Nephron (organoid): ENCODE measurements at regions not wholly inside any gene's neighbourhood (a gene's known extent, or its start where the extent isn't known, plus 50 kb on each side); places are given as distances from the start of the nearest gene placed in this dataset.
"Not testable (repeated sequence)": the region's sequence is repeated elsewhere in the genome, so short reads cannot be mapped to it uniquely, and the experiment has no call there.

Source experiments
- H3K27ac Mint-ChIP-seq, 3 experiments: 2 replicates each; pipeline ENCODE4 v1.8.0; 2020; ENCODE audit warnings: mixed read lengths in 3 of 3, mild to moderate bottlenecking in 2 of 3, moderate library complexity in 1 of 3
- H3K27me3 Mint-ChIP-seq: 2 replicates; pipeline ENCODE4 v1.8.0; 2021; ENCODE audit warnings: low read depth, mild to moderate bottlenecking, moderate library complexity, mixed read lengths
- H3K36me3 Mint-ChIP-seq: 2 replicates; pipeline ENCODE4 v1.8.0; 2020; ENCODE audit warnings: low read depth, mixed read lengths
- H3K4me1 Mint-ChIP-seq: 2 replicates; pipeline ENCODE4 v1.8.0; 2020; ENCODE audit warnings: mixed read lengths
- H3K4me3 Mint-ChIP-seq, 3 experiments: 2 replicates each; pipeline ENCODE4 v1.8.0; 2020; ENCODE audit warnings: mild to moderate bottlenecking in 3 of 3, mixed read lengths in 3 of 3, moderate library complexity in 2 of 3
- H3K9me3 Mint-ChIP-seq: 2 replicates; pipeline ENCODE4 v1.8.0; 2020; ENCODE audit warnings: mixed read lengths
- TF ChIP-seq, protein P1 (sequence below), 3 experiments: fragments of 200-600 bp; sonication (generic); IDR thresholded peaks; one replicate each; pipeline ENCODE4 v1.5.0; 2021; ENCODE audit warnings: antibody characterized with exemption in 3 of 3; ENCODE audit not compliant: unreplicated experiment in 3 of 3

DNA sequence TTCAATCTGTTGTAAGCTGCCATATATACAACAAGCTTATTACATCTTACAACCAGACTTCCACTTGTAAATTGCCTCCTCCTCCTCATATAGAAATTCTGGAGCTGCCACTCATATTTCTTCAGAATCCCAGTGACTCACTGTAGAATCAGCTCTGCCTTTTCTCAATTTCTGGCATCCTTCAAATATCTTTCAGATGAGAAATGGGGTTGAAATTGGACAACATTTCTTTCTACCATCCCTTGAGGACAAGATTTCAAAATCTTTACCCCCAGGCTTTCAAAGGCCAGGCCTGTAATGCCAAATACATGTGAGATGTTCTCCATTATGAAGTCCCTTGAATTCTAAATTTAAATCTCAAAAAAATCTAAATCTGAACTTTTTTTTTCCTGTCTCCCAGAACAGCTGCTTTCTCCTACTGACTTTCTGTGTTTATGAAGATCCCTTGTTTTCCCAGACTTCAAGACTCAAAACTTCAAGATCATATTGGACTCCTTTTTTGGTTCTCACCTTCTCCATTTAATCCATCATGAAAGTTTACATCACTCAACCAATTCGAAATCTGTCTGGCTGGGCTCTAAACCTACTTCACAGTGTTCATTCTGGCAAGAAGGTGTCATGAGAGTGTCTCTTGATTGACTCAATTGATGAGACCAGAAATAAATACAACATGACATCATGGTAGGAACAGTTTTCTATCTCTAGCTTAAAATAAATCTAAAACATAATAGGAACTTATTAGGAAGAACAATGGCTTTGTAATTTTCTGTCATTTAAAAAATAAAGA lies 109.8 kb downstream of the HMHB1 start:
- Mint-ChIP-seq H3K4me1 (no peaks in the 10 kb centered on the region), H3K27me3 (no peaks in the 10 kb centered on the region), H3K36me3 (no peaks in the 10 kb centered on the region), H3K4me3 (no peak overlapping the region), H3K9me3 (no peaks in the 10 kb centered on the region), H3K27ac (no peak overlapping the region)
- TF ChIP-seq, protein P1, sequence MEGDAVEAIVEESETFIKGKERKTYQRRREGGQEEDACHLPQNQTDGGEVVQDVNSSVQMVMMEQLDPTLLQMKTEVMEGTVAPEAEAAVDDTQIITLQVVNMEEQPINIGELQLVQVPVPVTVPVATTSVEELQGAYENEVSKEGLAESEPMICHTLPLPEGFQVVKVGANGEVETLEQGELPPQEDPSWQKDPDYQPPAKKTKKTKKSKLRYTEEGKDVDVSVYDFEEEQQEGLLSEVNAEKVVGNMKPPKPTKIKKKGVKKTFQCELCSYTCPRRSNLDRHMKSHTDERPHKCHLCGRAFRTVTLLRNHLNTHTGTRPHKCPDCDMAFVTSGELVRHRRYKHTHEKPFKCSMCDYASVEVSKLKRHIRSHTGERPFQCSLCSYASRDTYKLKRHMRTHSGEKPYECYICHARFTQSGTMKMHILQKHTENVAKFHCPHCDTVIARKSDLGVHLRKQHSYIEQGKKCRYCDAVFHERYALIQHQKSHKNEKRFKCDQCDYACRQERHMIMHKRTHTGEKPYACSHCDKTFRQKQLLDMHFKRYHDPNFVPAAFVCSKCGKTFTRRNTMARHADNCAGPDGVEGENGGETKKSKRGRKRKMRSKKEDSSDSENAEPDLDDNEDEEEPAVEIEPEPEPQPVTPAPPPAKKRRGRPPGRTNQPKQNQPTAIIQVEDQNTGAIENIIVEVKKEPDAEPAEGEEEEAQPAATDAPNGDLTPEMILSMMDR (IDR thresholded peaks at IDR 0.05; ENCODE audit: unreplicated experiment in 3 of 3) = no peak

DNA sequence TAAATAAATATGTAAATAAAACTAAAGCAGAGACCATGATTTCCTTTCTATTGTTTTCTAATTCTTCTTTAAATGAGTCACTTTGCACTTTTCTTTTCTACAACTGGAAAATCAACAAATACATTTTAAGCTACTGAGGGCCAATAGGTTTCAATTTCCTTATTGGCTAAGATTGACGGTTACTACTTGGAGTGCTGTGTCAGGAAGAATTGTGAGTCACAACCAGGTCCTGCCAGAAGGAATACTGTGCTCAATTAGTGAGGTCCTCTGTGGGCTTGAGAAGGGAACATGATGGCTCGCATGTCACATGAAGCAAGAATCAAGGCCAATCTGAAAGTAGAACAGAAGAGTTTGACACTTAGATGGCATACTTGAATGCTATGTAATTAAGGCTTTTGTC lies 110.8 kb downstream of the HMHB1 start:
- Mint-ChIP-seq H3K27me3 (no peaks in the 10 kb centered on the region), H3K27ac (no peak overlapping the region), H3K4me1 (no peaks in the 10 kb centered on the region), H3K4me3 (no peak overlapping the region), H3K36me3 (no peaks in the 10 kb centered on the region), H3K9me3 (no peaks in the 10 kb centered on the region)
- TF ChIP-seq, protein P1 (IDR thresholded peaks at IDR 0.05; ENCODE audit: unreplicated experiment in 3 of 3) = no peak

DNA sequence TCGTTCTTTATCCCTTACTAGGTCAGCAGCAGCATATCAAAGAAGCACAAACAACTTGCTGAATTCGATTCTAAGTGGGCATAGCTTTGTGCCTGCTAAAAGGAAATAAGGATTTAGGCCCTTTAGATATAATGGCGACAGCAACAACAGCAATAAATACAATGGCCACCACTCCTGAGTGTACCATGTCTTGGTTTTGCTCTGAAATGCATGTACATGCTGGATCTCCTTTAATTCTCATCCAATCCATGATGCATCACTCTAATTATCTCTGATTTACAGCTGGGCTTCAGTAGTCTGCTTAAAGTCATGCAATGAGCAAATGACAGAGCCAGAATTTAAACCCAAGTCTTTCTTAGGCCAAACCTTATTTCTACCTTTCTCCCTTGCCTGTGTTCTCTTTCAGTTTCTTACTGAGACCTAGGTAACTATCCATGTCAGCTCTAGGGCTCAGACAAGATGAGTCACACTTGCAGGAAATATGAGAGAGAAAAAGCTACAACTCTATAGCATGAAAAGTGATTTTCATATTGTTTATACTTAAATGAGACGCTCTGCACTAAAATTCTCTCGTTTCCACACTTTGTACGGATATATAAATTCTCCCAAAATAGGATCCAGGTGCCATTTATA lies 111.8 kb downstream of the HMHB1 start:
- H3K36me3 Mint-ChIP-seq = no peaks in the 10 kb centered on the region
- TF ChIP-seq, protein P1 (IDR thresholded peaks at IDR 0.05; ENCODE audit: unreplicated experiment in 3 of 3) = no peak
- H3K4me1 Mint-ChIP-seq = no peaks in the 10 kb centered on the region
- peak overlapping the region in 1 of 3 experiments; percentile 26 for H3K27ac Mint-ChIP-seq
- no peaks in the 10 kb centered on the region for H3K9me3 Mint-ChIP-seq
- H3K27me3 Mint-ChIP-seq = no peaks in the 10 kb centered on the region
- H3K4me3 Mint-ChIP-seq = no peak overlapping the region

DNA sequence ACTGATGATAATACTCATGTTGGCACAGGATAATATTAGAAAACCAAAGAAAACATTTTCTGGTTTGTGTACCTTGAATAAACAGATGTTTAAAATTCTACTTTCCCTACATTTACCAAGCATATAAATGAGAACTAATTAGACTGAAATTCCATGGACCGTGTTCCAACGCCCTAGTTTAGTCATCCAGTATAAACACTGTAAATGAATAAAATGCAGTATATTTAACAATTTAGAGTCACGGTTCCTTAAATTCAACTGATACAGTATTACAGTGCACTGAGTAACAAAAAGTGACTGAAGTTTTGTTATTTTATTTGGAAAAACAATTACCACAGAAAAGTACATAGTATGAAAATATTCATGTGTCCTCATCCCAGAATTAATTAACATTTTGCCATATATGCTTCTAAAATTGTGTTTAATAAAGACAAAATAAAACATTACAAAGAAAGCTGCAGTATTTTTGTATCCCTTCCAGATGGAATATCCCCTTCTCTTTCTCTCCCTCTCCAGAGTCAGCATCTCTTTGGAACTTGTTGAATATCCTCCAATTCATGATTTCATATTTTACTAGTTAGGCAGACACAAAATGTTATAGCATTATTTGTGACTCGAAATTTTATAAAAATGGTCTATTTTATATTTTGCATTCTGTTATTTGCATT lies 112.5 kb downstream of the HMHB1 start:
- TF ChIP-seq, protein P1 (IDR thresholded peaks at IDR 0.05; ENCODE audit: unreplicated experiment in 3 of 3) = no peak
- Mint-ChIP-seq H3K27ac (peak overlapping the region in 1 of 3 experiments; percentile 26), H3K27me3 (no peaks in the 10 kb centered on the region), H3K36me3 (no peaks in the 10 kb centered on the region), H3K4me3 (no peak overlapping the region), H3K9me3 (no peaks in the 10 kb centered on the region), H3K4me1 (no peaks in the 10 kb centered on the region)

DNA sequence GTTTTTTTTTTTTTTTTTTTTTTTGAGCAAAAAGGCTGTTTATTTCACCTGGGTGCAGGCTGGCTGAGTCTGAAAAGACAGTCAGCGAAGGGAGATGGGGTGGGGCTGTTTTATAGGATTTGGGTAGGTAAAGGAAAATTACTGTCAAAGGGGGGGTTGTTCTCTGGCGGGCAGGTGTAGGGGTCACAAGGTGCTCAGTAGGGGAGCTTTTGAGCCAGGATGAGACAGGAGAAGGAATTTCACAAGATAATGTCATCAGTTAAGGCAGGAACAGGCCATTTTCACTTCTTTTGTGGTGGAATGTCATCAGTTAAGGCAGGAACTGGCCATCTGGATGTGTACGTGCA lies 113.0 kb downstream of the HMHB1 start:
- not testable (repeated sequence) for H3K9me3 Mint-ChIP-seq, H3K27me3 Mint-ChIP-seq, H3K36me3 Mint-ChIP-seq, H3K4me3 Mint-ChIP-seq, H3K4me1 Mint-ChIP-seq
- H3K27ac Mint-ChIP-seq = peak overlapping the region in 1 of 3 experiments; percentile 26

DNA sequence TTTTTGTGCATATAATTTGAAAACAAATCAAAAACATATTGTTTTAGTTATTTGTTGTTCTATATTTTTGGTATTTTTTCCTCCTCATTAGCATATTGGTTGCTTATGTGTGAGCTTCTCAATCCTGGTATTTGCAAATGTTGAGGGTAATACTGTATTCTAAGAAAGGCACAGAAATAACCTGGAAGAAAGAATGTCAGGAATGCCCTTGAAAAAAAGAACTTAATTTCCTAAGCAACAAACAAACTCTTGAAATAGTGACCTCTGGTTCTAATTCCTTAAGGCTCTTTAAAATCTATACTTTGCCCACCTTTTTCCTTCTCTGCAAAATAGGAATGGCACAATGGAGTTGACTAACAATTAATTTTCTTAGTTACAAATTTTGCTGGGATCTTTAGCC lies 117.5 kb downstream of the HMHB1 start:
- H3K36me3 Mint-ChIP-seq = no peaks in the 10 kb centered on the region
- H3K9me3 Mint-ChIP-seq = peaks cover 17% of the 10 kb centered on the region
- H3K27me3 Mint-ChIP-seq = no peaks in the 10 kb centered on the region
- H3K4me3 Mint-ChIP-seq = no peak overlapping the region
- no peak overlapping the region for H3K27ac Mint-ChIP-seq
- peaks cover 11% of the 10 kb centered on the region for H3K4me1 Mint-ChIP-seq
- TF ChIP-seq, protein P1 (IDR thresholded peaks at IDR 0.05; ENCODE audit: unreplicated experiment in 3 of 3) = no peak
